B cell (primary cell): ENCODE measurements at regions not wholly inside any gene's neighbourhood (a gene's known extent, or its start where the extent isn't known, plus 50 kb on each side); places are given as distances from the start of the nearest gene placed in this dataset.

Source experiments
- ATAC-seq: fragments of 200-7000 bp; cut with Tn5 transposase; one replicate; pipeline ENCODE4 v1.10.0; 2021; ENCODE audit warnings: low read depth, mild to moderate bottlenecking, moderate number of reproducible peaks, moderate library complexity
- CTCF ChIA-PET: fragments of 350-600 bp; sonication (Branson Sonifier 250); formaldehyde crosslinking; loops from one replicate; lab custom pipeline; 2021; ENCODE audit warnings: antibody characterized with exemption, inconsistent platforms; lab: Charles Lee
- POLR2A ChIA-PET: fragments of 350-600 bp; sonication (Branson Sonifier 250); formaldehyde crosslinking; loops from one replicate; lab custom pipeline; 2021; ENCODE audit warnings: antibody characterized with exemption; lab: Charles Lee
- DNase-seq: peaks from one replicate; pipeline ENCODE4 v3.0.0; 2013
- H2AFZ ChIP-seq: 2 replicates; pipeline ENCODE4 v1.6.1; 2012; ENCODE audit warnings: mild to moderate bottlenecking, low read depth, low read length; ENCODE audit not compliant: insufficient read depth, poor library complexity, severe bottlenecking
- H3K27ac ChIP-seq, 2 donors: 1 replicate in 1 of 2; 2 replicates in 1 of 2; pipeline ENCODE4 v1.5.1; 2012 to 2013; ENCODE audit warnings: low read length in 2 of 2, mild to moderate bottlenecking in 2 of 2, moderate library complexity in 1 of 2
- H3K27me3 ChIP-seq, 4 experiments: fragments of 200-600 bp in 1 of 4; sonication (generic) in 1 of 4; replicated peaks in 1 of 4; 1 replicate in 2 of 4; 2 replicates in 2 of 4; pipeline versions ENCODE4 v1.6.1 to v1.7.0; 2013 to 2016; ENCODE audit warnings: low read length in 3 of 4, mild to moderate bottlenecking in 2 of 4, mixed read lengths in 1 of 4, moderate library complexity in 1 of 4; ENCODE audit not compliant: insufficient read depth in 4 of 4, control insufficient read depth in 3 of 4; ENCODE audit errors: control extremely low read depth in 1 of 4
- H3K36me3 ChIP-seq, 2 experiments: replicated peaks in 1 of 2; 1 replicate in 1 of 2; 2 replicates in 1 of 2; pipeline versions ENCODE4 v1.6.1 to v1.7.1; 2013; ENCODE audit warnings: low read length in 1 of 2; ENCODE audit not compliant: insufficient read depth in 2 of 2, control insufficient read depth in 1 of 2; ENCODE audit errors: control extremely low read depth in 1 of 2, extremely low read depth in 1 of 2
- H3K4me1 ChIP-seq, 2 donors: fragments of 200-600 bp in 1 of 2; sonication (generic) in 1 of 2; 1 replicate in 1 of 2; 2 replicates in 1 of 2; pipeline versions ENCODE4 v1.5.1 to v1.6.1; 2013 to 2017; ENCODE audit warnings: low read length in 2 of 2; ENCODE audit not compliant: control insufficient read depth in 2 of 2, insufficient read depth in 2 of 2
- H3K4me2 ChIP-seq: replicated peaks from 2 replicates; pipeline ENCODE3; 2012; ENCODE audit warnings: mild to moderate bottlenecking, low read depth, low read length; ENCODE audit not compliant: poor library complexity, severe bottlenecking
- H3K4me3 ChIP-seq, 5 experiments: fragments of 200-600 bp in 1 of 5; sonication (generic) in 1 of 5; 1 replicate in 3 of 5; 2 replicates in 2 of 5; pipeline versions ENCODE4 v1.5.1 to v1.7.0; 2011 to 2016; ENCODE audit warnings: low read length in 4 of 5, mild to moderate bottlenecking in 4 of 5, low read depth in 2 of 5, control low read depth in 1 of 5, moderate library complexity in 1 of 5; ENCODE audit not compliant: insufficient read depth in 1 of 5; ENCODE audit errors: control extremely low read depth in 1 of 5, extremely low read depth in 1 of 5
- H3K79me2 ChIP-seq: fragments of 200-600 bp; sonication (generic); one replicate; pipeline ENCODE4 v1.6.0; 2016; ENCODE audit warnings: low read length; ENCODE audit not compliant: control insufficient read depth, insufficient read depth
- H3K9ac ChIP-seq: fragments of 200-600 bp; sonication (generic); 2 replicates; pipeline ENCODE4 v1.6.1; 2017; ENCODE audit warnings: mild to moderate bottlenecking, low read length, moderate library complexity
- H3K9me3 ChIP-seq, 3 donors: one replicate each; pipeline versions ENCODE4 v1.6.1 to v1.7.1; 2013; ENCODE audit warnings: low read length in 2 of 3; ENCODE audit not compliant: control insufficient read depth in 2 of 3, insufficient read depth in 1 of 3; ENCODE audit errors: control extremely low read depth in 1 of 3
- H4K20me1 ChIP-seq: 2 replicates; pipeline ENCODE4 v1.6.0; 2012; ENCODE audit warnings: mild to moderate bottlenecking, low read length; ENCODE audit not compliant: insufficient read depth, control insufficient read depth, poor library complexity, severe bottlenecking
- H3K27ac Mint-ChIP-seq: one replicate; pipeline ENCODE4 v1.8.0; 2021; ENCODE audit warnings: mixed read lengths
- H3K27me3 Mint-ChIP-seq: one replicate; pipeline ENCODE4 v1.8.0; 2021; ENCODE audit warnings: mixed read lengths
- H3K4me1 Mint-ChIP-seq: one replicate; pipeline ENCODE4 v1.8.0; 2021; ENCODE audit warnings: mixed read lengths
- H3K4me3 Mint-ChIP-seq: one replicate; pipeline ENCODE4 v1.8.0; 2021; ENCODE audit warnings: mixed read lengths
- H3K9me3 Mint-ChIP-seq: one replicate; pipeline ENCODE4 v1.8.0; 2022; ENCODE audit warnings: mixed read lengths; ENCODE audit not compliant: insufficient read depth
- EZH2 ChIP-seq: IDR thresholded peaks from 2 replicates; pipeline ENCODE4 v1.6.1; 2012; ENCODE audit warnings: borderline replicate concordance, low read depth, mild to moderate bottlenecking, moderate library complexity, low read length; ENCODE audit not compliant: insufficient read depth, poor library complexity, severe bottlenecking
- WGBS: methylation state at CpG from one replicate; pipeline ENCODE4 v1.1.5; 2013; ENCODE audit warnings: missing lambda C conversion rate; ENCODE audit not compliant: insufficient coverage; 5-methylcytosine and 5-hydroxymethylcytosine counted together
- intact Hi-C: fragments of 100-400 bp; cut with micrococcal nuclease; formaldehyde crosslinking; loops from one replicate; pipeline ENCODE4 v1.10.0; 2022
- TF ChIP-seq, protein P1 (sequence below): fragments of 200-600 bp; IDR thresholded peaks from one replicate; pipeline ENCODE4 v1.8.0; 2022; ENCODE audit warnings: antibody characterized with exemption, mild to moderate bottlenecking

DNA sequence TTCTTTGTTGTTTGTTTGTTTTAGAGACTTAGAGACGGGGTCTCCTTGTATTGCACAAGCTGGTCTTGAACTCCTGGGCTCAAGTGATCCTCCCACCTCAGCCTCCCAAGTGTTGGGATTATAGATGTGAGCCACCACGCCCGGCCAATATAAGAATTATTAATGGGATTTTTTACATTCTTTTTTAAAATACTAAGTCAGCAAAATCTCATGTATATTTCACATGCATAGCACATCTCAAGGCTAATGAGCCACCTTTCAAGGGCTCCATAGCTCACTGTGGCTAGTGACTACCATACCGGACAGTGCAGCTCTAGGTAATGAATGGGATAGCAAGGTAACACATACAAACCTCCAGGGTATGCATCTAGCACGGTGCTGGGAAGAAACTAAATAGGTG, 361.4 kb downstream of the SAMD5 start:
- no peak for DNase-seq
- Mint-ChIP-seq H3K4me3 (no peak overlapping the region), H3K9me3 (no peaks in the 10 kb centered on the region), H3K4me1 (no peaks in the 10 kb centered on the region), H3K27ac (no peak overlapping the region), H3K27me3 (no peaks in the 10 kb centered on the region)
- Histone ChIP-seq H3K9ac (no peak overlapping the region), H4K20me1 (no peaks in the 10 kb centered on the region), H3K27me3 (no peaks in the 10 kb centered on the region), H2AFZ (no peak overlapping the region), H3K4me3 (no peak overlapping the region), H3K9me3 (no peaks in the 10 kb centered on the region), H3K27ac (no peak overlapping the region), H3K36me3 (no peaks in the 10 kb centered on the region), H3K4me2 (no peak overlapping the region), H3K4me1 (no peaks in the 10 kb centered on the region), H3K79me2 (no peaks in the 10 kb centered on the region)
- no peak for TF ChIP-seq EZH2
- TF ChIP-seq, protein P1, sequence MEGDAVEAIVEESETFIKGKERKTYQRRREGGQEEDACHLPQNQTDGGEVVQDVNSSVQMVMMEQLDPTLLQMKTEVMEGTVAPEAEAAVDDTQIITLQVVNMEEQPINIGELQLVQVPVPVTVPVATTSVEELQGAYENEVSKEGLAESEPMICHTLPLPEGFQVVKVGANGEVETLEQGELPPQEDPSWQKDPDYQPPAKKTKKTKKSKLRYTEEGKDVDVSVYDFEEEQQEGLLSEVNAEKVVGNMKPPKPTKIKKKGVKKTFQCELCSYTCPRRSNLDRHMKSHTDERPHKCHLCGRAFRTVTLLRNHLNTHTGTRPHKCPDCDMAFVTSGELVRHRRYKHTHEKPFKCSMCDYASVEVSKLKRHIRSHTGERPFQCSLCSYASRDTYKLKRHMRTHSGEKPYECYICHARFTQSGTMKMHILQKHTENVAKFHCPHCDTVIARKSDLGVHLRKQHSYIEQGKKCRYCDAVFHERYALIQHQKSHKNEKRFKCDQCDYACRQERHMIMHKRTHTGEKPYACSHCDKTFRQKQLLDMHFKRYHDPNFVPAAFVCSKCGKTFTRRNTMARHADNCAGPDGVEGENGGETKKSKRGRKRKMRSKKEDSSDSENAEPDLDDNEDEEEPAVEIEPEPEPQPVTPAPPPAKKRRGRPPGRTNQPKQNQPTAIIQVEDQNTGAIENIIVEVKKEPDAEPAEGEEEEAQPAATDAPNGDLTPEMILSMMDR = no peak
- intact Hi-C loops = no loop called here
- 89% methylated on average over 2 of the region's 5 CpGs for WGBS
- ChIA-PET POLR2A (no interaction called here), CTCF (interaction anchor here (0.7 kb wide), 1 partner anchor 26 kb away, joined by 3 read pairs; no protein-coding TSS in a partner anchor)
- no peak for ATAC-seq

DNA sequence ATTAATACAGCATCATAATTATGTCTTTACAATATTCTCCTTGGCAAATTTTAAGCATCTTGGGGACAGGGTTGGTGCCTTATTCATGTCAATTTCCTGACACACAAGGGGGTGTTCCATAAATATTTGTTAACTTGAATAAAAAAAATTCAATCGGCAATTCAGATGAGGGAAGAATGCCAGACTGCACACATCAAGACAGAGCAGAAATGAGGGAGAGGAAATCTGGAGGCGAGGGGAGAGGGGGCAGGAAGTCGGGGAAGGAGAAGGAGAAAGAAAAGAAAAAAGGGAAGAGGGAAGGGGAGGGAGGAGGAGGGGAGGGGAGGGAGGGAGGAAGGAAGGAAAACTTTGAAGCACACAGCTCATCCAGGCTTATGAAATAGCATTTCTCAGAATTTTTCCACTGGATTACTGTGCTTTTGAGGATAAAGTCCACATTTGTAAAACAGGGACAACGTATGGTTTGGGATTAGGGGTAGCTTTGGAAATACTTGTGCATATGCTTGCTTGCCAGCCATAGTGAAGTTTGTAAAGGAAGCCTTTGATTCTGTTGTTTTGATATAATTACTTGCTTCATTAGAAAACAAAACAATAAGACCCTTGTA, 362.1 kb downstream of the SAMD5 start:
- ATAC-seq (no peak), DNase-seq (no peak)
- H3K4me1 Mint-ChIP-seq = no peaks in the 10 kb centered on the region
- H3K27me3 ChIP-seq = no peaks in the 10 kb centered on the region
- no peak overlapping the region for H2AFZ ChIP-seq
- H3K9me3 Mint-ChIP-seq = no peaks in the 10 kb centered on the region
- no peaks in the 10 kb centered on the region for H3K36me3 ChIP-seq
- no peak overlapping the region for H3K27ac ChIP-seq
- H3K4me1 ChIP-seq = no peaks in the 10 kb centered on the region
- H3K79me2 ChIP-seq = no peaks in the 10 kb centered on the region
- intact Hi-C loops = no loop called here
- CTCF ChIA-PET = no interaction called here
- H3K9ac ChIP-seq = no peak overlapping the region
- POLR2A ChIA-PET = no interaction called here
- no peak for TF ChIP-seq EZH2
- TF ChIP-seq, protein P1 = no peak
- no peaks in the 10 kb centered on the region for H4K20me1 ChIP-seq
- H3K4me2 ChIP-seq = no peak overlapping the region
- H3K4me3 ChIP-seq = no peak overlapping the region
- H3K27me3 Mint-ChIP-seq = no peaks in the 10 kb centered on the region
- H3K4me3 Mint-ChIP-seq = no peak overlapping the region
- 80% methylated on average over 1 of the region's 4 CpGs for WGBS
- no peaks in the 10 kb centered on the region for H3K9me3 ChIP-seq
- no peak overlapping the region for H3K27ac Mint-ChIP-seq
